Caco-2 (cell line): ENCODE measurements at regions not wholly inside any gene's neighbourhood (a gene's known extent, or its start where the extent isn't known, plus 50 kb on each side); places are given as distances from the start of the nearest gene placed in this dataset.

ENCODE experiments used
- BruUV-seq: library from RNA; stranded (reverse); fragments of 400-500 nt; replicated peaks from 2 replicates; lab custom pipeline; 2021; lab: Mats Ljungman, UMichigan
- CTCF ChIA-PET: fragments of 300-600 bp; sonication (Branson Sonifier 250); formaldehyde crosslinking; loops from one replicate; lab custom pipeline; 2022; ENCODE audit warnings: antibody characterized with exemption; lab: Charles Lee
- POLR2A ChIA-PET: fragments of 300-600 bp; sonication (Branson Sonifier 250); formaldehyde crosslinking; loops from one replicate; lab custom pipeline; 2022; ENCODE audit warnings: antibody characterized with exemption; lab: Charles Lee
- DNase-seq, 2 experiments: peaks; one replicate each; pipeline versions ENCODE4 v3.0.0 to v3.0.0-alpha.2; 2020 to 2022
- H3K27me3 ChIP-seq: replicated peaks from 2 replicates; pipeline ENCODE4 v1.6.0; 2011; ENCODE audit warnings: low read length; ENCODE audit not compliant: control insufficient read depth, insufficient read depth
- H3K36me3 ChIP-seq: 2 replicates; pipeline ENCODE4 v1.5.1; 2011; ENCODE audit warnings: low read length; ENCODE audit not compliant: control insufficient read depth, insufficient read depth
- H3K4me1 ChIP-seq: fragments of 250-450 bp; sonication (Bioruptor Pico); 2 replicates; pipeline ENCODE4 v1.5.1; 2020; ENCODE audit warnings: mild to moderate bottlenecking
- H3K4me3 ChIP-seq: 2 replicates; pipeline ENCODE4 v1.5.1; 2011; ENCODE audit warnings: low read depth, mild to moderate bottlenecking, control low read depth, low read length
- H3K9me3 ChIP-seq: fragments of 250-450 bp; sonication (Bioruptor Pico); 2 replicates; pipeline ENCODE4 v1.5.1; 2020; ENCODE audit warnings: mild to moderate bottlenecking, moderate library complexity
- H3K27ac Mint-ChIP-seq: one replicate; pipeline ENCODE4 v1.8.0; 2022; ENCODE audit warnings: mixed read lengths; ENCODE audit not compliant: unreplicated experiment
- H3K27me3 Mint-ChIP-seq: one replicate; pipeline ENCODE4 v1.8.0; 2022; ENCODE audit warnings: mixed read lengths; ENCODE audit not compliant: insufficient read depth, unreplicated experiment
- H3K36me3 Mint-ChIP-seq: one replicate; pipeline ENCODE4 v1.8.0; 2022; ENCODE audit warnings: mild to moderate bottlenecking, mixed read lengths; ENCODE audit not compliant: insufficient read depth, unreplicated experiment
- H3K4me1 Mint-ChIP-seq: one replicate; pipeline ENCODE4 v1.8.0; 2022; ENCODE audit warnings: low read depth, mixed read lengths; ENCODE audit not compliant: unreplicated experiment
- H3K4me3 Mint-ChIP-seq: one replicate; pipeline ENCODE4 v1.8.0; 2022; ENCODE audit warnings: mild to moderate bottlenecking, moderate library complexity, mixed read lengths; ENCODE audit not compliant: unreplicated experiment
- H3K9me3 Mint-ChIP-seq: one replicate; pipeline ENCODE4 v1.8.0; 2022; ENCODE audit warnings: mixed read lengths; ENCODE audit not compliant: unreplicated experiment
- intact Hi-C: fragments of 100-400 bp; cut with micrococcal nuclease; formaldehyde crosslinking; loops from one replicate; pipeline ENCODE4 v1.10.0; 2022; ENCODE audit not compliant: unreplicated experiment
- TF ChIP-seq, protein P1 (sequence below), 2 experiments: fragments of 200-600 bp in 1 of 2; IDR thresholded peaks; 1 replicate in 1 of 2; 2 replicates in 1 of 2; pipeline versions ENCODE4 v1.5.1 to v1.8.0; 2011 to 2022; ENCODE audit warnings: antibody characterized with exemption in 1 of 2, control low read depth in 1 of 2, inconsistent platforms in 1 of 2, low read depth in 1 of 2, low read length in 1 of 2, mild to moderate bottlenecking in 1 of 2, moderate library complexity in 1 of 2; ENCODE audit not compliant: insufficient read depth in 1 of 2, severe bottlenecking in 1 of 2, unreplicated experiment in 1 of 2

DNA sequence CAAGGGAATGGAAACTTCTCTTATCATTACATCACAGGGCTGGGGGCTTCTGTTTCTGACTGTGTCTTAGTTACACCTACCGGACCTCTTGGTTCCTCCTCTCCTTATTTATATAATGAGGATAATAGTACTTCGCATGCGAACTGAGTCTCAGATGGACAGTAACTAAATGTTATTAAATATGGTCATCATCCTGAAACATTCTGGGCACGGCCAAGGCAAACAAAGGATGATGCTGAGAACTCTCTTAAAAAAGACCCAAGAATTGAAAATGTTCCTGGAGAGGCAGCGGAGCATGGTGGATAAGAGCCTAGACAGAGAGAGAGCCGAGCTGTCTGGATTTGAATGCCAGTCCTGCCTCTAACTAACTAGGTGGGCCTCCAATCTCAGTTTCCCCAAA is 119.8 kb upstream of the SASH1 start:
- BruUV-seq: no TSS peak
- no peaks in the 10 kb centered on the region for H3K36me3 ChIP-seq
- no peak overlapping the region for H3K4me3 ChIP-seq
- H3K4me1 ChIP-seq: peaks cover 16% of the 10 kb centered on the region
- no peaks in the 10 kb centered on the region for H3K27me3 Mint-ChIP-seq
- ChIA-PET POLR2A (no interaction called here), CTCF (no interaction called here)
- intact Hi-C loops: no loop called here
- no peak overlapping the region for H3K4me3 Mint-ChIP-seq
- peaks cover 18% of the 10 kb centered on the region for H3K4me1 Mint-ChIP-seq
- no peak for DNase-seq
- no peaks in the 10 kb centered on the region for H3K9me3 Mint-ChIP-seq
- H3K27me3 ChIP-seq: no peaks in the 10 kb centered on the region
- H3K27ac Mint-ChIP-seq: no peak overlapping the region
- no peaks in the 10 kb centered on the region for H3K9me3 ChIP-seq
- TF ChIP-seq, protein P1, sequence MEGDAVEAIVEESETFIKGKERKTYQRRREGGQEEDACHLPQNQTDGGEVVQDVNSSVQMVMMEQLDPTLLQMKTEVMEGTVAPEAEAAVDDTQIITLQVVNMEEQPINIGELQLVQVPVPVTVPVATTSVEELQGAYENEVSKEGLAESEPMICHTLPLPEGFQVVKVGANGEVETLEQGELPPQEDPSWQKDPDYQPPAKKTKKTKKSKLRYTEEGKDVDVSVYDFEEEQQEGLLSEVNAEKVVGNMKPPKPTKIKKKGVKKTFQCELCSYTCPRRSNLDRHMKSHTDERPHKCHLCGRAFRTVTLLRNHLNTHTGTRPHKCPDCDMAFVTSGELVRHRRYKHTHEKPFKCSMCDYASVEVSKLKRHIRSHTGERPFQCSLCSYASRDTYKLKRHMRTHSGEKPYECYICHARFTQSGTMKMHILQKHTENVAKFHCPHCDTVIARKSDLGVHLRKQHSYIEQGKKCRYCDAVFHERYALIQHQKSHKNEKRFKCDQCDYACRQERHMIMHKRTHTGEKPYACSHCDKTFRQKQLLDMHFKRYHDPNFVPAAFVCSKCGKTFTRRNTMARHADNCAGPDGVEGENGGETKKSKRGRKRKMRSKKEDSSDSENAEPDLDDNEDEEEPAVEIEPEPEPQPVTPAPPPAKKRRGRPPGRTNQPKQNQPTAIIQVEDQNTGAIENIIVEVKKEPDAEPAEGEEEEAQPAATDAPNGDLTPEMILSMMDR (IDR thresholded peaks at IDR 0.05; ENCODE audit: insufficient read depth in 1 of 2, low read depth in 1 of 2, low read length in 1 of 2, severe bottlenecking in 1 of 2, unreplicated experiment in 1 of 2): no peak
- H3K36me3 Mint-ChIP-seq: no peaks in the 10 kb centered on the region

DNA sequence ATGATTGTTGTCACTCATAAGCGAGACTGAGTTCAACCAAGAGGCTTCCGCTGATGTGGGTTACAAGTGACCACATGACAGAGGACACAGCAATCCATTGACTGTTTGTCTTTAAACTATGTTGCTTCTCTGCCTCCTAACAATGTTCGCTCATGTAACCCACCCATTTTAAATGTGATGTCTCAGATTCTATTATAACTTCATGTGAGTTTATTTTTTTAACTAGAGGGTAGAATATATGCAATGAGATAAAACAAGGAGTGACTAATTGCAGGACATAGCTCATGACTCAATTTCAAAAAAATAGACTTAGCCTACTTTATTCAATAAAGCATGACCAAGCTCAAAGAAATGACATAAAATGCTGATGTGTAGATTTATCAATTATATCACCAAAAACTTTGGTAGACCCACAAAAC is 119.2 kb upstream of the SASH1 start:
- Mint-ChIP-seq H3K36me3 (no peaks in the 10 kb centered on the region), H3K27me3 (no peaks in the 10 kb centered on the region), H3K4me3 (no peak overlapping the region), H3K4me1 (peaks cover 18% of the 10 kb centered on the region), H3K9me3 (no peaks in the 10 kb centered on the region), H3K27ac (no peak overlapping the region)
- ChIA-PET CTCF (no interaction called here), POLR2A (interaction anchor here (0.6 kb wide), 1 partner anchor 546 kb away, joined by 3 read pairs; no protein-coding TSS in a partner anchor)
- DNase-seq: no peak
- no peaks in the 10 kb centered on the region for H3K36me3 ChIP-seq
- peaks cover 13% of the 10 kb centered on the region for H3K4me1 ChIP-seq
- H3K4me3 ChIP-seq: no peak overlapping the region
- TF ChIP-seq, protein P1 (IDR thresholded peaks at IDR 0.05; ENCODE audit: insufficient read depth in 1 of 2, low read depth in 1 of 2, low read length in 1 of 2, severe bottlenecking in 1 of 2, unreplicated experiment in 1 of 2): no peak
- no TSS peak for BruUV-seq
- H3K27me3 ChIP-seq: no peaks in the 10 kb centered on the region
- intact Hi-C loops: no loop called here
- H3K9me3 ChIP-seq: no peaks in the 10 kb centered on the region

DNA sequence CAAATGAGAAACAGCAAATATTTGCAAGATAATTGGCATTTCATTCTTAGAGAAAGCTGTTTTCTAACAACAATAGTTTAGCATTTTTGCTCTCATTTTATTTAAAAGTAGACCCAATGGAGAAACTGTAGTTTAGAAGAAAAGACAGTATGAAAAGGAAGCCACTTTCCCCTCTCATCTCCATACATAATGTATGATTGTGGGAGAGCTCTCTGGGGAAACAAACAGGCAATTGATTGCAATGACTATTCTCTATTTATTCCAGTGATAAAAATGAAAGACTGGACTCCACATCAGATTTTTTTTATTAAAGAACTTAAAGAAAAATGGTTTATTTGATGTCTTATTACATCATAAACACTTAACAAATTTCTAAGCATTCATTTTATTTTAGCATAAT is 116.8 kb upstream of the SASH1 start:
- Histone ChIP-seq H3K4me3 (no peak overlapping the region), H3K4me1 (no peaks in the 10 kb centered on the region), H3K9me3 (no peaks in the 10 kb centered on the region), H3K27me3 (no peaks in the 10 kb centered on the region), H3K36me3 (no peaks in the 10 kb centered on the region)
- H3K4me3 Mint-ChIP-seq: no peak overlapping the region
- POLR2A ChIA-PET: no interaction called here
- H3K27ac Mint-ChIP-seq: no peak overlapping the region
- H3K4me1 Mint-ChIP-seq: peaks cover 9% of the 10 kb centered on the region
- no peaks in the 10 kb centered on the region for H3K36me3 Mint-ChIP-seq
- BruUV-seq: no TSS peak
- intact Hi-C loops: no loop called here
- DNase-seq: no peak
- no peaks in the 10 kb centered on the region for H3K27me3 Mint-ChIP-seq
- CTCF ChIA-PET: no interaction called here
- no peaks in the 10 kb centered on the region for H3K9me3 Mint-ChIP-seq
- TF ChIP-seq, protein P1 (IDR thresholded peaks at IDR 0.05; ENCODE audit: insufficient read depth in 1 of 2, low read depth in 1 of 2, low read length in 1 of 2, severe bottlenecking in 1 of 2, unreplicated experiment in 1 of 2): no peak
